NB4 (cell line): ENCODE measurements at regions not wholly inside any gene's neighbourhood (a gene's known extent, or its start where the extent isn't known, plus 50 kb on each side); places are given as distances from the start of the nearest gene placed in this dataset.

ENCODE experiments used
- MYC ChIP-seq: IDR thresholded peaks from 2 replicates; pipeline ENCODE4 v1.6.1; 2011; ENCODE audit warnings: low read depth, low read length
- TF ChIP-seq, protein P1 (sequence below): IDR thresholded peaks from one replicate; pipeline ENCODE4 v1.5.1; 2012; ENCODE audit warnings: low read depth, low read length

DNA sequence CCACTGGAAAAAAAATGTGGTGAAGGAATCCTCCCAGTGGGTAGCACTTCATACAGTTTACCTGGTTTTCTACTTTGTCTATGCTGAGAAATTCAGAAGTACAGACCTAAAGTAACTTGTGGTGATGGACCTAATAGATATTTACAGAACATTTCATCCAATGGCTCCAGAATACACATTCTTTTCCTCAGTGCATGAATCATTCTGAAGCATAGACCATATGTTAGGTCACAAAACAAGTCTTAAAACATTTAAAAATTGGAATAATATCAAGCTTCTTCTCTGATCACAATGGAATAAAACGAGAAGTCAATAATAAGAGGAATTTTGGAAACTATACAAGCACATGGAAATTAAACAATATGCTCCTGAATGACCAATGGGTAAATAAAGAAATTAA, 450.1 kb upstream of the INTU start:
- TF ChIP-seq, protein P1, sequence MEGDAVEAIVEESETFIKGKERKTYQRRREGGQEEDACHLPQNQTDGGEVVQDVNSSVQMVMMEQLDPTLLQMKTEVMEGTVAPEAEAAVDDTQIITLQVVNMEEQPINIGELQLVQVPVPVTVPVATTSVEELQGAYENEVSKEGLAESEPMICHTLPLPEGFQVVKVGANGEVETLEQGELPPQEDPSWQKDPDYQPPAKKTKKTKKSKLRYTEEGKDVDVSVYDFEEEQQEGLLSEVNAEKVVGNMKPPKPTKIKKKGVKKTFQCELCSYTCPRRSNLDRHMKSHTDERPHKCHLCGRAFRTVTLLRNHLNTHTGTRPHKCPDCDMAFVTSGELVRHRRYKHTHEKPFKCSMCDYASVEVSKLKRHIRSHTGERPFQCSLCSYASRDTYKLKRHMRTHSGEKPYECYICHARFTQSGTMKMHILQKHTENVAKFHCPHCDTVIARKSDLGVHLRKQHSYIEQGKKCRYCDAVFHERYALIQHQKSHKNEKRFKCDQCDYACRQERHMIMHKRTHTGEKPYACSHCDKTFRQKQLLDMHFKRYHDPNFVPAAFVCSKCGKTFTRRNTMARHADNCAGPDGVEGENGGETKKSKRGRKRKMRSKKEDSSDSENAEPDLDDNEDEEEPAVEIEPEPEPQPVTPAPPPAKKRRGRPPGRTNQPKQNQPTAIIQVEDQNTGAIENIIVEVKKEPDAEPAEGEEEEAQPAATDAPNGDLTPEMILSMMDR = no peak
- no peak for TF ChIP-seq MYC
